Stimulated activated CD8-positive, alpha-beta memory T cell treated with anti-CD3 and anti-CD28 coated beads, Interleukin-4, amount 100 ng/mL, for 1 hour (primary cell): ENCODE measurements at regions not wholly inside any gene's neighbourhood (a gene's known extent, or its start where the extent isn't known, plus 50 kb on each side); places are given as distances from the start of the nearest gene placed in this dataset.

Source experiments
- DNase-seq, 2 donors: peaks; one replicate each; pipeline ENCODE4 v3.0.0-alpha.2; 2020; ENCODE audit warnings: low read depth in 2 of 2, low spot score in 1 of 2

DNA sequence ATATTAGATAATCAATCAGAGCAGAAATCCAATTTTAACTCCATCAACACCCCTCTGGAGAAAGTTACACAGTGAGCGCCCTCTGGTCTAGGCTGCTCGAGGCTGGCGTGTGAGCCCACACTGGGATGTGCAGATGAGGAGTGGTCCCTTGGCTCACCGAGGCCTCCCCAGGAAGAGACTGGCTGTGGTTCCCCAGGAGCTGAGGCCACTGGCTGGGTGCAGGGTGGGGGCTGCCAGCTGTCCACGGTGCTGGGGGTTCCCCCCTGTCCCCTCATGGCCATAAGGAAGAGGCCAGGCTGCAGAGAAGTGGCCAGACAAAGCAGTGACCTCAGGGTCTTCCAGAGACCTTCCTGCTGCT, 750.7 kb downstream of the BRD1 start:
- DNase-seq, result no peak

DNA sequence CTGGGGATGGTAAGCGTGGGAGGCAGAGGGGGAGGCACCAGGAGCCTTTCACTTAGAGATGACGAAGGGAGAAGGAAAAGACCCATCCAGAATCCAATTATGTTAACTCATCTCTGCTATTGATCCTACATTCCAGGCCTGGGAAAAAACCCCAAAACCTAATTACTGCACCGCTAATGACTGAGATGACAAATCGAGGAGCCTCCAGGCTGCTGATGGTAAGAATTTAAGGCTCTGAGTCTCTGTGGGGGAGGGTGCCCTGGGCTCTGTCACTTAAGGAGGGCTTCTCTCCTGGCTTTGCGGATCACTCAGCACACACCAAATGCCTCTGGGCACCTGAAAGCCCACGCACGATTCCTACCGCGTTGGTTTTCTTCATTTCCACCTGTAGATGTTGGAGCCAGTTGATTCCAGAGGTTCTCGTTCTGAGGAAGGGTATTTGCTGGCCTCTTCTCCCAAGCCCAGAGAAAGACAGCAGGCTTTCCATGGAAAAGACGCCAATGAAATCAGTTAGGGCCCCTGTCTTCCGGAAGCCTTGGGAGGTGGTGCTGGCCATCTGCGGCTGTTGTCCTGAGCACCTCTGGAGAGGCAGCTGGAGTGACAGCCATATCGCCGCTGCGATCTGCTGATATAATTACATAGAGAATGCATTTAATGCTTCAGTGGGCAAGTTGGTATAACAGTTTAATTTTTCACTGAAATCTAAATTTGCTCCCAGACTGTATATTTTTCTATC, 751.2 kb downstream of the BRD1 start:
- no peak for DNase-seq

DNA sequence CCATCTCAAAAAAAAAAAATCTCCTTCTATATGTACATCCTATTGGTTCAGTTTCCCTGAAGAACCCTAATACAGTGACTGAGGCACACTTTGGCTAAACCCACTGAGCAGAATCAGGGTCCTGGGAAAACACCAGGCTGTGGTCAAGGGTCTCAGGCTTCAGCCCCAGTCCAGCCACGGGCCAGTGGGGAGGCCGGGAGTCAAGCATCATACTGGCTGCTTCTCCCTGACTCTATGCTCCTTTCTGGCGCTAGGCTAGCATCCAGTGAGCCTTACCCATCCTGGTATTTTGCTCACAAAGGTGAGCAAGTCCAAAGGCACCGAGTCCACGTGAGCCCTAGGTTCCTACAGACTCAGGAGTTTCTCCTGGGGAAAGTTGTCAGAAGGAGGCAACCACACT, 752.5 kb downstream of the BRD1 start:
- no peak for DNase-seq

DNA sequence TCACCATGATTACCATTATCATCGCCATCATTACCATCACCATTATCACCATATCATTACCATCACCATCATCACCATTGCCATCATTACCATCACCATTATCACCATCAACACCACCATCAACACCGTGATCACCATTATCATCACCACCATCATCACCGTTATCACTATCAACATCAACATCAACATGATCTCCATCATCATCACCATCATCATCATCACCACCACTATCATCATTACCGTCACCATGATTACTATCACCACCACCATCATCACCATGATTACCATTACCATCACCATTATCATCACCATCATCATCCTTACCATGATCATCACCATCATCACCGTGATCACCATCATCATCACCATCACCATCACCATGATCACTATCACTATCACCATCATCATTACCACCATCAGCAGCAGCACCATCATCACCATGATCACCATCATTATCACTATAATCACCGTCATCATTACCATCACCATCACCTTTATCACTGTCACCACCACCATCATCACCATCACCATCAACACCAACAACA, 753.7 kb downstream of the BRD1 start:
- no peak for DNase-seq

DNA sequence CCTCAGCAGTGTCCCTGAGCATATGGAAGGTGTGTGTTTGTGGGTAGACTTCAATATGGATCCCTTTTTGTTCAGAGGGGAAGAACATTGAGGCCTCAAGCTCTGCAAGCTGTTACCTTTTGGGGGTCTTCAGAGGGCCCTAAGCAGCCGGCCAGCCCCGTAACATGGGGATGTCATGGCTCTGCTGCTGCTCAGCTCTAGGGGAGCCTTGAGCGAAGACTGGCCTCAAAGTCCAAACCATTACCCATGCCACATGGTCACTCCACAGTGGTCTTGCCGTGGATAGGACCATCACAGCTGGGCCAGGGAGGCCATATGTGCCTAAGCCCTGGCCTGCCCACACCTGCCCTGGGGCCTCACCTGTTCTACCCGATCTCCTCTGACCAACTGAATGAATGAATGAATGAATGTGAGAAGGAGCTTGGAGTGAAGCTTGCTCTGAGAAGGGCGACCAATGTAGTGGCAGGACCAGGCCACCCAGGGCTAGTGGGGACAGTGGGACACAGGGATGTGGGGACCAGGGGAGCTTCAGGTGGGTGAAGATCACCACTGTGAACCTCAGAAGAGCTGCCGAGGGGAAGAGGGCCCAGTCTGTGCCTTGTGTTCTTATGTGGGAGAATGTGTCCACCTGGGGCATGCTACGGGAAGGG, 754.6 kb downstream of the BRD1 start:
- no peak for DNase-seq

DNA sequence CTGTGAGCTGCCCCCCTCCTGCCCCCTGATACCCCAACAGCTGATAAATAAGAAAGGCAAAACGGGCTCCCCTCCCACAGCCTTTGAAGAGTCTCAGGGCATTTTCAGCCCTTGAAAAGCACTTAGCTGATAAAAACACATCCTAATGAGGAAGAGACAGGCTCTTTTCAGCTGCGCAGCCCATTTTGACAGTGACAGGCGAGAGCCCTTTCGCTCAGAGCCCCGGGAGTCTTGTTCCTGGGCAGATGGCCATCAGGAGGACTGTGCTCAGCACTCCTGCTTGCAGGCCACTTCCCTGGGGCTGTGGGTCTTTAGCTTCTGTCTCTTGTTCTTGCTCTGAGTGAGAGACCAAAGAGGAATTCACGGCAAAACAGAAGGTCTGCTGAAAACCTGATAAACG, 757.2 kb downstream of the BRD1 start:
- DNase-seq, result no peak

DNA sequence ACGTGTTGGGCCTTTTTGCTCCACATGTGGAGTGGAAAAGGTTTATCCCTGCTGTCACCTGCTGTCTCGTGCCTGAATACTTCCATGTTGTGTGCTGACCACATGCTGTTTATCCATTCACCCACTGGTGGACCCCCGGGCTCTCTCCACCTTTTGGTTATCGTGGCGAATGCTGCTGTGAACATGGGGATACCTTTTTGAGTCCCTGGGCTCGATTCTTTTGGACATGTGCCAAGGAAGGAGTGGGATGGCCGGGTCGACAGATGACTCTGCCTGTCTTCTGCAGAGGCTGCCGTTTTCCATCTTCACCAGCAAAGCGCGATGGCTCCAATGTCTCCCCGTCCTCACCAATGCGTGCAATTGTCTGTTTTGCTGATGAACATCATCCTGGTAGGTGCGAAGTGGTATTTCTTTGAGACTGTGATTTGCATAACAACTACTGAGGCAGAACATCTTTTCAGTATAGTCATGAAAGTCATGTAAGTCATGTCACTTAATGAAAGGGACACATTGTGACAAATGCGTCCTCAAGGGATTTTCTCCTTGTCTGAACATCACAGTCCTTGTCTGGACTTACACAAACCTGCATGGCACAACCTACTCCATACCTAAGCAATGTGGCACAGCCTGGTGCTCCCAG, 758.7 kb downstream of the BRD1 start:
- no peak for DNase-seq

DNA sequence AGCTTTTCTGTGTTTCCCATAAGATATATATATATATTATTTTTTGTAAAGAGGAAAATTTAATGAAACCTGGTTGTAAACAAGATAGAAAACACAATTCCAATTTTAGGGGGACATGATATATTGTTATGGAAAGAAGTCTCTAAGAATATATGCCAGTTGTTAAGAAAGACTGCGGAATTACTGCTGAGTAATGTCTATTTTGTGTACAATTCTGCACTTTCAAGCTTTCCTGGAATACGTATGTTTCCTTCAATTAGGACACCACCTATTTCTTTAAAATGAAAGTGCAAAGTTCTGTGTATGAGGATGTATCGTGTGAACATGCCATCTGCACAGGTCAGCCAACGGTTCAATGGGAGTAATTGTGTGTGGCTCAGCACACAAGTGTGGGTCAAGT, 760.2 kb downstream of the BRD1 start:
- no peak for DNase-seq

DNA sequence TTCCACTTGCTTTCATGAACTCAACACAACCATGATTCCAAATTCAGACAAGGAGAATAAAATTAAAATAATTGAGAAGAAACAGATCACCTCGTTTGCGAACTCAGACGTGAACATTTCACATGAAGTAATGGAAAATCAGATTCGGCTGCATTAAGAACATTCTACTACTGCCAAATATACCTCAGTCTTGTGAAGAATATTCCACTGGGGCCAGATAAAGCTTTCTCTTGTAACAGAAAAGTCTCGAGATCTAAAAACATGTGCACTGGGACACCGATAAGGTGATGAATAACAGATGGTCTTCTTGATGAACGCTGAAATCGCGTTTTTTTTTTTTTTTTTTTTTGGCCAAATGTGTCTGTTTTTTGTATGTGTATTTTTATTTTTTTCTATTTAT, 761.1 kb downstream of the BRD1 start:
- DNase-seq, result no peak

DNA sequence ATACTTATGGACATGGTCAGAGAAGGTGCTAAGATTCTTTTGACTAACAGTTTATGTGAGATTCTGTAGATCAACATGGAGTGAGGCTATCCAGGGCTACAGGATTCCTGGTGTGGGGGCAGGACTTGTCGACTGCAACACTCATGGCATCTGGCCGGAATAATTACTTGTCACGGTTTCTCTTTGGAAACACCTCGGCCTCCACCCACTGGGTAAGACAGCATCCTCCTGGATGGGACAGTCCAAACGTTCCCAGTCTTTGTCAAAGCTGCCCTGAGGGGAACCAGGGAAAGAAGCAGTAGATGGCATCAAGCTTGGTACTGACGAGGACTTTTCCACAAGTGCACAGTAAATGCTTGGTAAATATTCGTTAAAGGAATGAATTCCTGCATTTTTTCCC, 762.8 kb downstream of the BRD1 start:
- no peak for DNase-seq

DNA sequence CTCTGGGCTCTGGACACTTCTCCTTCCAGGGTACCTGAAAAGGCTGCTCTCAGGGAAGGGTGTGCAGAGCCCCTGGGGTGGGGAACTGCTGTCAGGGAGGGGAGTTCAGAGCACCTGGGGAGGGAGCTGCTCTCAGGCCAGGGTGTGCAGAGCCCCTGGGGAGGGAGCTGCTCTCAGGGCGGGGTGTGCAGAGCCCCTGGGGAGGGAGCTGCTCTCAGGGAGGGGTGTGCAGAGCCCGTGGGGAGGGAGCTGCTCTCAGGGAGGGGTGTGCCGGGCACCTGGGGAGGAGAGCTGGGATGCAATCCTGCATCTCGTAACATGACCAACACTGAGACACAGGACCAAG, 764.2 kb downstream of the BRD1 start:
- DNase-seq, result no peak

DNA sequence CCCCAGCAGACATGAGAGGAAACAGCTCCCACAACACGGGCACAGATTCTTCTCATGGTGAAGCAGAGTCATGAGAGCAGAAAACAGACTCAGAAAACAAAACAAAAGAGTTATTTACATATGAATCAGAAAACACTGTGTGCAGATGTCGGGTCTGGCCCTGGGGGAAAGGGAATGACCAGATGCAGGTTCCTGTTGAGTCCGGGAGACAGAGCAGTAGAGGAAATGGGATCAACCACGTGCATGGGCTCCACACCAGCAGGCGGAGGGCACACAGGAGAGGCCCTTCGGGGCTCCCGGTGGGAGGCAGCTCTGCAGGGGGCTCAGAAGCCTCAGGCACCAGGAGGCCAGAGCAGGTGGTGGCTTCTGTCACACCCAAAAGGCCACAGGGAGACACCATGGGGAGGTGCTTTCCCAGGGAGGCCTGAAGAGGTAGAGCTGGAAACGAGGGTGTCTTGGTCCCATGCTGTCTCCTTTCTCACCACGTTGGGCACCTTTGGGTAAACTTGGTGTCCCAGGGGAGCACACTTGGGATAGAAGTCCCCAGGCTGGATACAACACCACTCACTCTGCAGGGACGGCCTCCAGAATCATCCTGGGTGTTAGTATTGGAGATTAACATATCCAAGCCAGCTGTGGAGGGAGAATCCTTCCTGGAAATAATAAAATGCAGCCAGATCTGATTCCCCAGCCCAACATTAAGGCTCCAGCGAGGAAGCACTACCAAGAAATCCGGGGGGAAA, 764.7 kb downstream of the BRD1 start:
- DNase-seq, result no peak

DNA sequence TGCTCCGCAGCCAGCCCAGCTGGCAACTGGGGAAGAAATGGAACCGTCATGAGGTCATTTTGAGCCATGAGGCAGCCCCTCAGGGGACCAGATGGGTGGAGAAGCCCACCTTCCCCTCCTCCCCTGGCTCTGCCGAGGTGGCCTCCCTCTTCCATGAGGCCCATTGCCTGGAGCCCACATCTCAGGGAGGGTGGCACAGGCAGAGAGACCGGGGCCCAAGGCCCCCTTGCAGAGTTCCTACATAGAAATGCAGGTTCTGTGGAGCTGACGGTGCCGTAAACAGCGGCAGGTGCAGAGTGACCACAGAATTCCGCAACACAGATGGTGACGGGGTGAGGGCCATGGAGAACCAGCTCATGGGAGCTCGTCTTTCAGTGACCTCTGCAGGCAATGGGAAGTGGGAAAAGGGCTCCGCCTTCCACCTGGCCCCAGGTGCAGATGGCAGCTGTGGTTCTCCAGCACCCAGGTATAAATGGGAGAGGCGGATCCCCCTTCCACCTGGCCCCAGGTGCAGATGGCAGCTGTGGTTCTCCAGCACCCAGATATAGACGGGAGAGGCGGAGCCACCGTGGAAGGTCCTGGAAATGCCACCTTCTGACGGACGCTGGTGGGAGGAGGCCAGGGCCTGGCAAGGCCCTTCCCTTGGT, 765.4 kb downstream of the BRD1 start:
- no peak for DNase-seq

DNA sequence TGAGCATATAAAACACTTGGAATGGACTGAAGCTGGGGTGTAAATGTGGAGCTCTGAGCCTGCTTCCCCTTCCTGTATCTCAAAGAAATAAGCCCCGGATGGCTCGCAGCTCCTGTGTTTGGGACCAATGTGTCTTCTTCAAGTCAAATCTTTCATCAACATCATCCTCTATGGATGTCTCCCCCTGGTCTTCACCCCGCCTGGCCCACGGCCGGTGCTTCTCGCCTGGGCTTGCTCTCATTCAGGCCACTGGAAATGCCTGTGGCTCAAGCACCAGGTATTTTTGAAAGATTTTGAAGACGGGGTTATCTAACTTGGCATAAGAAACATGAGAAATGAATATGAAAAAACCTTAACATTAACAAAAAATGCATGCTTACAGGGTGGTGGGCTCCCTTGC, 769.8 kb downstream of the BRD1 start:
- no peak for DNase-seq

DNA sequence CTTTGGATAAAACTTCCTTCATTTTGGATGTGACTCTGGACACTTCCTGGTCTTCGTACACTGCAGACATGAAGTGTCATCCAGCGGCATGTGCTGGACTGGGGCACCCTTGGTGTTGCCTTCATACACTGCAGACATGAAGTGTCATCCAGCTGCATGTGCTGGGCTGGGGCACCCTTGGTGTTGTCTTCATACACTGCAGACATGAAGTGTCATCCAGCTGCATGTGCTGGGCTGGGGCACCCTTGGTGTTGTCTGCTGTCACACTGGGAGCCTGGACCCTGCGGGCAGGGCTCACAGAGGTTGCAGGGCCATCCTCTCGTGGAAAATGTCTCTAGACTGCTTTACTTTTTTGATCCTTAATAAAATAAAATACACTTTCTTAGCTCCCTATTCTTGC, 771.4 kb downstream of the BRD1 start:
- DNase-seq, result no peak

DNA sequence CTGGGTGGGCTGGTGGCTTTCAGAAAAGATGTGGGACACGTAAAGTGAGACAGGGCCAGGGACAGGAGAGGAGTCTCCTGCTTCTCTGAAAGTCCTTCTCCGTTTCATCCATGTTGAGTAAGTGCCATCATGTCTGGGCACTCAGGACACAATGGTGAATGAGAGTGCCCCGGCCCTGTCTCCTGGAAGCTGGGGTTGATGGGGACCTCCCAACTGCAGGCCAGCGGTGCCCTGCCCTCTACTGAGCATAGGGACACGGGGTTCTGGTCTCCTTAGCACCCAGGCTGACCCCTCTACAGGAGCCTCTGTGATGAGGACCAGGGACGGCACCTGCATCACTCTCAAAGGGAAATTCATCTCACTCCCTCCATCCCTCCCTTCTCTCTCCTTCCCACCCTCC, 772.3 kb downstream of the BRD1 start:
- DNase-seq, result no peak

DNA sequence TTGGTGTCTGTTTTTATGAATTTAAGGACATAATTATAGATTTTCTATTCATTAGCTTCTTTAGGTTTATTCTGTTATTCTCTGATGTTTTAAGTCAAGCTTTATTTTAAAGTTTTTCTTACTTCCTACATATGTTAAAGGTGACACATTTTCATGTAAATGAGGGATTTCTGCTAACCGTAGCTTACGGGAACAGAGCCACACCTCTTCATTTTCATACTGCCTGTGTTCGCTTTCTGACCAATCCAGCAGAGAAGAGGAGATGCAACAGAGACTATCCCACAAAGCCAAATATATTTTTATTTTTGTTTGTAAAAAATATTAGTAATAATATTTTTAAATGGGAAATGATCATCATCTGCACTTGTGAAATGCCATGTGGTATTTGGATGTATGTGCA, 774.1 kb downstream of the BRD1 start:
- no peak for DNase-seq

DNA sequence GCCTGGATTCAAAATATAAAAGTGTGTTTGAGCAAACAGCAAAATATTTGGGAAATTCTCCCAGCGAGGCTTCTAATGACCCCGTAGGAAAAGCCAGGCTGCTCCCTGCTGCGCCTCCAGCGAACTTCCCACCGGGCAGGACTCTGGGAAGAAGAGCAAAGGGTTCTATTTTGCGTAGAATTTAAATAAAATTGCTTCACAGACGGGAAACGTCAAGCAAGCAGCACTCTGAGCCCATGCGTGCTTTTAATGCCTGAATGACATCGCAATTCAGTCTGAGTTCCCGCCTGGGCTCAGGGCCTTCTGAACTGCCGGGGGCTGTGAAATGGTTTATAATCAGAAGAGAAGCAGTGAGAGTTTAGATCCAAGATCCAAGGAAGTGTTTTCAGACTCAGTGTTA, 775.1 kb downstream of the BRD1 start:
- DNase-seq, result no peak

DNA sequence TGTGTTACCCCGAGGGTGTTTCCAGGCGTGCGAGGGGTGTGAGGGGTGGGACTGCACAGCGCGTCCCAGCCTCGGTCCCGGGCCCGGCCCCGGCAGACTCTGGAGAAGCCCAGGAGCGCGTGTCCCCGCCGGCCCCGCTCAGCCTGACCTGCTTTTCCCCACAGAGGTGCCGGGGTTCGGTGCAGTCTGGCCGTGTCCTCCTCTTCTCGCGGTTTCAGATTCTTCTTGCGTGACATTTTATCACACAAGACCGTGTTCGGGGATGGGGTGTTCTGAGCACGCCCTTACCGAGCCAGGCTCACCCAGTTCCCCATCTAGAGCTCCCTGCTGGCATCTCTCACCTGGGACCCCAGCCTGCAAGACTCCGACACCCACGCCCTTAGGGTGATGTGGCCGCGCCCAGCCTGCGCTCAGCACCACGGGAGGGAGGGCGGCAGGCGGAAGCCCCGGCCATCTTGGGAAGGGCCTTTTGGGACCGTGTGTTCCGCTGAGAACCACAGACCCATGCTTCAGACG, 775.6 kb downstream of the BRD1 start:
- no peak for DNase-seq

DNA sequence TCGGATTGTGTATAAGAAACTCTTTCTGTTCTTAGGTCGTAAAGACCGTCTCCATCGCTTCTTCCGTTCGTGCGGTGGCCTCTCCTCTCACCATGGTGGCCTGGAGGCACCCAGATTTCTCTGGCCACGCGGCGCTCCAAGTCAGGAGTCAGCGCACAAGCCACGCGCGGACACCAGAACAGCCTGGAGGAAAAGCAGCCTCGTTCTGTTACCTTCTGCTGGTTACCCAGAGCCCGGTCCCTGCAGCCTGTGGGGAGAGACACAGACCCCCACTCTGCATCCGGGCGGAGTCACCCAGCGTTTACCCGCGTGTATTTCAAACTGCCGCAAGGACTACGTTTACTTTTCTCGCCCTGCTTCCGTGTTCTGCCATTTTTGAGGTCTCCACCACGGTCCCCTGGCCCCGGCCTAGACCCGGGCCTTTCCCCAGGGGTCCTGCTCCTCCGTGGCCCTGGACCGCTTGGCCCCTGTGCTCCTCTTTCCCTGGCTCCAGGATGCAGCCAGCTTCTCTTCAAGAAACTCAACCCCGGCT, 776.1 kb downstream of the BRD1 start:
- no peak for DNase-seq

DNA sequence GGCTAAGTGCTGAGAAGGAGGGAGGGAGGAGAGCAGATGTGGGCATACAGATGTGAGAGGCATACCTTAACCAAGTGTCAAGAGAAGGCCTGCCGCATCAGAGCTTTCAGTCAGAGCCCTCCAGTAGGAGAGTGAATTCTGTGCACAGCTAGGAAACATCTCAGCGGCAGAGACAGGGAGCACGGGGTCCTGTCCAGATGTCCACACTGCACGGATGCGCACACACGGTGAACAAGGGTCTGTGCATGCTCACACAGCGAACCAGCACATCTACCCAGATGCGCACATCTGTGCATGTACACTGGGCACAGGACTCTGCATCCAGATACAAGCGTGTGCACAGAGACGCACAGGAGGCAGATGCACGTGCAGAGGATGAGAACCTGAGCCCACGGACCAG, 778.0 kb downstream of the BRD1 start:
- no peak for DNase-seq
